HG02588 (cell line): ENCODE measurements at regions not wholly inside any gene's neighbourhood (a gene's known extent, or its start where the extent isn't known, plus 50 kb on each side); places are given as distances from the start of the nearest gene placed in this dataset.
"Not testable (repeated sequence)": the region's sequence is repeated elsewhere in the genome, so short reads cannot be mapped to it uniquely, and the experiment has no call there.

ENCODE experiments used
- ATAC-seq: cut with Tn5 transposase; IDR thresholded peaks from one replicate; pipeline ENCODE4 v1.9.1; 2021; ENCODE audit warnings: mild to moderate bottlenecking, moderate library complexity; ENCODE audit not compliant: unreplicated experiment

GRCh38 chr10:94218493-94219183 lies 144.1 kb downstream of the NOC3L start:
- ATAC-seq, result no peak

- ATAC-seq, result no peak
Measured at GRCh38 chr10:94219829-94220228, 142.9 kb downstream of the NOC3L start.

- ATAC-seq, result no peak
Measured at GRCh38 chr10:94220717-94221116, 142.0 kb downstream of the NOC3L start.

DNA sequence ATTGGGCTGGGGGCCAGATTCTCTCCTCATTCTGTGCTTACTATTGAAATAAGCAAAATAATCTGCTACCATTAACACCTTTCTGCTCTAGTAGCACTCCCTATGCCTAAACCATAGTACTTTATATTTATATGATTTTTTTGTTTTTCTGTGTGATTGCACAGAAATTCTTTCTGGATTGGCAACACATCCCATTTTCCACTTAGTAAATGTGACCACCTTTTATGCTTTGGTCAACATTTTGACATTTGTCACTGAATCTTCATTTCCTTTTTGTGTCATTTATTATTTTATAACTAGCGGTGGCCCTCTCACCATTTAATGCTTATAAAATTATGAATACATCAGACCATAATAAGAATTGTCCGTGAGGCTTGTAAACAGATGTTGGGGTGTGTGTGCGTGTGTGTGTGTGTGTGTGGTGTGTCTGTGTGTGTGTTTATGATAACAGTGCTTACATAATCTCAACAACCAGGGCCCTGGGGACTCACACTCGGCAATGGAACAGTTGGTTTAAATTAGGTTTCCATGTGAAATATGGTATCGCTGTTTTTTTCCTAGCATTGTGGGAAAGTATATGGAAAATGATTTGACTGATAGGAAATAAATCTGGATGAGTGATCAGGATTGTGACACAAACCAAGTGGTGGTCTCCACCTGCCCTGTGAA lies 138.9 kb downstream of the NOC3L start:
- ATAC-seq, result no peak

GRCh38 chr10:94224656-94225055 lies 138.1 kb downstream of the NOC3L start:
- no peak for ATAC-seq

- no peak for ATAC-seq
Measured at GRCh38 chr10:94225589-94225988, 137.2 kb downstream of the NOC3L start.

- no peak for ATAC-seq
Measured at GRCh38 chr10:94230134-94230785, 132.5 kb downstream of the NOC3L start.

DNA sequence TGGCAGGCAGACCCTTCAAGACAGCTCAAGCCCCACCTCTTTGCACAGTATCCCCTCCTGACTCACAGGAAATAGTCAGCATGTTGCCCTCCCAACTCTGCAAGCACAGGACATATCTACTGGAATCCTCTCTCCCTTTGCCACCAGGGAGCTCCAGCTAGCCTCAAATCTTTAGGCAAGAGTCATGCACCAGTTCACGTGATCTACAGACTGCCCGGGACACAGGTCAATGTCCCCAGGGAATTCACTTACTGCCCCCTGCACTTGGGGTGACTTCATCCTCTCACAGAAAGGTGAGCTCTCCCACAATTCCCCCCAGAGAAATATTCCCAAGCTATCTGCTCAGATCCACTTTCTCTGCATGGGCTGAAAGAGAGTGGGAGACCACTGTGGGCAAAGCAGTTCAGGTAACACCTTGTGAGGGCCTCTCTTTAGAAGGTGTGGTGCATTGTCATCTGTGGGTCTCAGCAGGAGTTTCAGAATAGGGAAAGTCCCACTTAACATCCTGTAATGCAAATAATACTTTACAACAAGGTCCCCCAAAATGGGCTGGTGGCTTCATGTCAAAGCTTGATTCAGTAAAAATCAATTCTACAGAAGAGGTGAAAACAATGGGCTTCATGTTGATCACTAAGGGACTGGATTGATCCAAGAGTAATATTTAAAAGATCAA lies 129.9 kb downstream of the NOC3L start:
- no peak for ATAC-seq

GRCh38 chr10:94235461-94235860 lies 127.3 kb downstream of the NOC3L start:
- no peak for ATAC-seq

GRCh38 chr10:94238006-94238617 lies 124.6 kb downstream of the NOC3L start:
- ATAC-seq, result no peak

GRCh38 chr10:94239696-94240095 lies 123.0 kb downstream of the NOC3L start:
- ATAC-seq, result no peak

- ATAC-seq, result no peak
Measured at GRCh38 chr10:94240491-94240890, 122.2 kb downstream of the NOC3L start.

- ATAC-seq, result no peak
Measured at GRCh38 chr10:94240901-94241300, 121.8 kb downstream of the NOC3L start.

- ATAC-seq, result no peak
Measured at GRCh38 chr10:94251098-94251497, 111.6 kb downstream of the NOC3L start.

GRCh38 chr10:94251568-94251967 lies 111.2 kb downstream of the NOC3L start:
- ATAC-seq, result no peak

DNA sequence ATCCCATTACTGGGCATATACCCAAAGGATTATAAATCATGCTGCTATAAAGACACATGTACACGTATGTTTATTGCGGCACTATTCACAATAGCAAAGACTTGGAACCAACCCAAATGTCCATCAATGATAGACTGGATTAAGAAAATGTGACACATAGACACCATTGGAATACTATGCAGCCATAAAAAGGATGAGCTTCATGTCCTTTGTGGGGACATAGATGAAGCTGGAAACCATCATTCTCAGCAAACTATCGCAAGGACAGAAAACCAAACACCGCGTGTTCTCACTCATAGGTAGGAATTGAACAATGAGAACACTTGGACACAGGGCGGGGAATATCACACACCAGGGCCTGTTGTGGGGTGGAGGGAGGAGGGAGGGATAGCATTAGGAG lies 105.3 kb downstream of the NOC3L start:
- not testable (repeated sequence) for ATAC-seq

- no peak for ATAC-seq
Measured at GRCh38 chr10:94260455-94260854, 102.3 kb downstream of the NOC3L start.

GRCh38 chr10:94264085-94264484 lies 98.7 kb downstream of the NOC3L start:
- no peak for ATAC-seq

DNA sequence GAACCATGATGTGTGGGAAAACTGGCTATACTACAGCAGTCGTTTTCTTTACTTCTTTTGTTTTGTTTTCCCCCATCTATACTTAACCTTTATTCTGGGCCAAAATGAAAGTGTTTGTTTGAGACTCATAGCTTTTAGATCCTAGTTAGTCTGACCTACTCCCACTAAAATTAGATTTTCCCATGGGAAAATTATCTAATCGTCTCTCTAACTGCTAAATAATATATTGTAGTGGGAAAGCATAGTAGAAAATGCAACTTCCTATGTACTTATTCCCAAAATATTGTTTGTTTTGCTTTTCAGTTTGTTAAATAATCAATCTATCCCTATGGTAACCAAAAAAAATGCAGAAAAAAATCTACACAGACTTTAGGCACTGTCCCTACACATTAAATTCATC lies 96.6 kb downstream of the NOC3L start:
- ATAC-seq, result no peak

DNA sequence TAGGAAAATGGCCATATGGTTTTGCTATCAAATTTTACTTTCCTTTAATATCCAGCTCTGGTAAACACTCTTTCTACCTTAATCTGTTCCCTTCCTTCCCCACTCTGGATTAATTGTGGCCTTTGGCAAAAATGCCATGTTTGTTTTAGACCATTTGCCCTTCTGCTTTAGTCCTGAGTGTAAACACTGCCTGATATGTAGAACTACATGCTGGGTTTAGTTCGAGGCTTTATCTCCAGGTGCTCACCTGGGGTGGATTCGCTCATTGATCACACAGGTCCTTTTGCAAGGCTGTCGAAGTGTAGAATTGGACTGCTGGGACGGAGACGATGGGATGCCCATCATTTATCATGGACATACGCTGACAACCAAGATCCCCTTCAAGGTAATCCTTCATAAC lies 94.1 kb downstream of the NOC3L start:
- no peak for ATAC-seq

- ATAC-seq, result no peak
Measured at GRCh38 chr10:94274142-94274787, 88.5 kb downstream of the NOC3L start.
